ENCODE measurements at regions not wholly inside any gene's neighbourhood (a gene's known extent, or its start where the extent isn't known, plus 50 kb on each side); places are given as distances from the start of the nearest gene placed in this dataset.

- no peak for DNase-seq (ENCODE audit: low read depth in 1 of 2, low spot score in 1 of 2)
- TF ChIP-seq CTCF (IDR thresholded peaks at IDR 0.05; ENCODE audit: low read depth, low read length), result no peak
- Histone ChIP-seq H3K4me3 (no peak overlapping the region), H3K9me3 (ENCODE audit: low read depth) (no peaks in the 10 kb centered on the region), H3K27ac (no peak overlapping the region), H3K36me3 (no peaks in the 10 kb centered on the region), H3K4me1 (ENCODE audit: low read depth) (peaks cover 12% of the 10 kb centered on the region), H3K27me3 (no peaks in the 10 kb centered on the region)
Observed at GRCh38 chr1:60888126-60888525, 194.2 kb upstream of the NFIA start.

- H3K4me3 ChIP-seq, result no peak overlapping the region
- DNase-seq (ENCODE audit: low read depth in 1 of 2, low spot score in 1 of 2), result peak in 1 of 2 donors; percentile 34
- peaks cover 12% of the 10 kb centered on the region for H3K4me1 ChIP-seq (ENCODE audit: low read depth)
- no peak overlapping the region for H3K27ac ChIP-seq
- no peaks in the 10 kb centered on the region for H3K36me3 ChIP-seq
- H3K9me3 ChIP-seq (ENCODE audit: low read depth), result no peaks in the 10 kb centered on the region
- no peak for TF ChIP-seq CTCF (IDR thresholded peaks at IDR 0.05; ENCODE audit: low read depth, low read length)
- no peaks in the 10 kb centered on the region for H3K27me3 ChIP-seq
Observed at GRCh38 chr1:60886793-60887331, 195.5 kb upstream of the NFIA start.

GRCh38 chr1:60886090-60886489 lies 196.3 kb upstream of the NFIA start:
- TF ChIP-seq CTCF (IDR thresholded peaks at IDR 0.05; ENCODE audit: low read depth, low read length), result no peak
- H3K36me3 ChIP-seq, result no peaks in the 10 kb centered on the region
- no peaks in the 10 kb centered on the region for H3K9me3 ChIP-seq (ENCODE audit: low read depth)

GRCh38 chr1:60880202-60880601 lies 202.2 kb upstream of the NFIA start:
- H3K4me1 ChIP-seq (ENCODE audit: low read depth), result no peaks in the 10 kb centered on the region
- no peaks in the 10 kb centered on the region for H3K27me3 ChIP-seq
- no peaks in the 10 kb centered on the region for H3K36me3 ChIP-seq
- DNase-seq (ENCODE audit: low read depth in 1 of 2, low spot score in 1 of 2), result no peak
- H3K4me3 ChIP-seq, result no peak overlapping the region
- no peaks in the 10 kb centered on the region for H3K9me3 ChIP-seq (ENCODE audit: low read depth)
- H3K27ac ChIP-seq, result no peak overlapping the region
- TF ChIP-seq CTCF (IDR thresholded peaks at IDR 0.05; ENCODE audit: low read depth, low read length), result no peak

More at GRCh38 chr1:60886090-60886489, 196.3 kb upstream of the NFIA start:
- peaks cover 12% of the 10 kb centered on the region for H3K4me1 ChIP-seq (ENCODE audit: low read depth)
- H3K27me3 ChIP-seq, result no peaks in the 10 kb centered on the region
- DNase-seq (ENCODE audit: low read depth in 1 of 2, low spot score in 1 of 2), result no peak
- peak overlapping the region; percentile 9 for H3K27ac ChIP-seq
- H3K4me3 ChIP-seq, result no peak overlapping the region

GRCh38 chr1:60878323-60878722 lies 204.0 kb upstream of the NFIA start:
- Histone ChIP-seq H3K9me3 (ENCODE audit: low read depth) (no peaks in the 10 kb centered on the region), H3K4me3 (no peak overlapping the region), H3K36me3 (no peaks in the 10 kb centered on the region), H3K4me1 (ENCODE audit: low read depth) (no peaks in the 10 kb centered on the region), H3K27me3 (no peaks in the 10 kb centered on the region), H3K27ac (no peak overlapping the region)
- no peak for TF ChIP-seq CTCF (IDR thresholded peaks at IDR 0.05; ENCODE audit: low read depth, low read length)
- DNase-seq (ENCODE audit: low read depth in 1 of 2, low spot score in 1 of 2), result no peak

GRCh38 chr1:60877376-60877775 lies 205.0 kb upstream of the NFIA start:
- Histone ChIP-seq H3K27me3 (no peaks in the 10 kb centered on the region), H3K9me3 (ENCODE audit: low read depth) (no peaks in the 10 kb centered on the region), H3K4me3 (no peak overlapping the region), H3K4me1 (ENCODE audit: low read depth) (no peaks in the 10 kb centered on the region), H3K36me3 (no peaks in the 10 kb centered on the region), H3K27ac (no peak overlapping the region)
- DNase-seq (ENCODE audit: low read depth in 1 of 2, low spot score in 1 of 2), result no peak
- TF ChIP-seq CTCF (IDR thresholded peaks at IDR 0.05; ENCODE audit: low read depth, low read length), result no peak
